ENCODE measurements at regions not wholly inside any gene's neighbourhood (a gene's known extent, or its start where the extent isn't known, plus 50 kb on each side); places are given as distances from the start of the nearest gene placed in this dataset.

DNA sequence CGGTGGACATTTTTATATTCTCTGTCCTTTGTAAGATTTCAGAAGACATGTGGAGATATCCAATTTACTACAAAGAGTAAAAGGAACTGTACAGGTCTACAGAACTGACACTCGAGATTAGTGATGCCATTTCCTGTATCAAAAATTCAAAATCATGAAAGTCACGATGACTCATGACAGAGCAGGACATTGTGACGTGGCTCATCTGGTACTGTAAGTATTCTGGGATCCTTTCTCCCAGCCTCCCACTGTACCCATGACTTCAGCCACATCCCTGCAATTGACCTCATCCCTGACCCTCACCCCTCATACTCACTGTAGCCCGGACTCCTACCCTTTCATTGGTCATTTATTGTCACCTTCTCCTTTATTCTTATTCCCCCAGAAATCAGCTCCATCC, 736.5 kb downstream of the EPHA4 start:
- no peak for DNase-seq

DNA sequence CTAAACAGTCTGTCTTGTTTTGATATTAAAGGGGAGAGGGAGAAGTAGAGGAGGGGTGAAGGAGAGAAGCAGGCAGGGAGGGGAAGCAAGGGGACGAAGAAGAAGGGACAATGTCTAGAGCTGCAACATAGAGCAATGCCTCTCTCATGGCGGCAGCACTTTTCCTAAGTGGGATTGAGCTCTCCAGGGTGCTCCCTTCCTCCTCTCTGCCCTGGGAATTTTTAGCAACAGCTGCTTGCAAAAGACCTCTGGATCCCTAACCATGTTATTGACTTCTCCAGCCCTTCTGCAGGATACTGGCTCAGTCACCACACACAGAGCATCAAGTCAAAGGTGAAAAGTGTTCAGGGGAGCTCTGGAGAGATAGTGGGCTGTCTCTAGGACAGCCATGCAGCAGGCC, 734.9 kb downstream of the EPHA4 start:
- no peak for DNase-seq

DNA sequence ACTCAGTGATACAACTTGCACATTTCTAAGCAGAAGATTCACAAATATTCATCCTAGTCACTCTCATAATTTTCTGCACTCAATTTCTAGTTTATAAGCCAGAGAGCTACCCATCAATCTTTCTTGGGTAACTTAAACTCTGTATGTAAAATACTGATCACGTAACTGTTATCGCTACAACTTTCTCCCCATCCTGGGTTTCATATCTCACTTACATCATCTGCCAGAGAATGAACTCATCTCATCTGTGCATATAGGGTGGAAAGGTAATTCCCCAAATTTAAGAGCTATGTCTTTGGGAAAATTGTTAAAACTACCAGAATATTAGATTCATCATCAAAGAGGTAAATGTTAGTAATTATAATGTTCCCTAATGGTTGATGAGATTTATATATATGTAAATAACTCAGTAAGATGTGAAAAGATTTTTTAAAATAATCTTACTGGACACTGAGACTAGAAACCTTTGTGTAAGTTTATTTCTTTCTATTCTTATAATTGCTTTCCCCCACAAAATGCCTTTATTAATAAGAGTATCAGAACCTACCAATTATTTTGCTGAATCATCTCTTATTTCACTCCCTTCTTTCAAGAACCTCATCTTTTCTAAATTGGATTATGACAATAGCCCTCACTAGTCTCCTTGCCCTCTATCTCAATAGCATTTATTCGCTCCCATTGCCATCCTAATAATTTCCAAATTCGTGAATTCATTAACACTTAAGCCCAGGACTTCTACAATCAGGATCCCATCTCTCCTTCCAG, 729.0 kb downstream of the EPHA4 start:
- DNase-seq: no peak

DNA sequence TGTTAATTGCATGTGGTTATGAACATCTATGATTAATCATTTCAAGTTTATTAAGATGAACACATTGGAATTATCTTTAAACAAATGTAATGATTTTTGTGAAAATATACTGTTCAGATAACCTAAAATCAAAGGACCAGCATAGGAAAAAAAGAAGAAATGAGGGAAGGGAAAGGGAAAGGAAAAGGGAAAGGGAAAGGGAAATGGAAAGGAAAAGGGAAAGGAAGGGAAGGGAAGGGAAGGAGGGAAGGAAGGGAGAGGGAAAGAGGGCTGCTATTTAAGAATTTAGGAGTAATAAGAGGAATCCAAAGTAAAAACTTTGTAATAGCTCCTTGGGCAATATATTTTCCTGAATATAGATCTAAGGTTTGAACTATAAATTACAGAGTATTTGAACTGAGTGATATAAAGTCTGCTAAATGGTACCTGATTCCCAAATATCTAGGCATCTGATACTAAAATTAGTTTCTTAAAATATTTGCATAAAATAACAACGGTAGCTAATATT, 726.3 kb downstream of the EPHA4 start:
- no peak for DNase-seq

DNA sequence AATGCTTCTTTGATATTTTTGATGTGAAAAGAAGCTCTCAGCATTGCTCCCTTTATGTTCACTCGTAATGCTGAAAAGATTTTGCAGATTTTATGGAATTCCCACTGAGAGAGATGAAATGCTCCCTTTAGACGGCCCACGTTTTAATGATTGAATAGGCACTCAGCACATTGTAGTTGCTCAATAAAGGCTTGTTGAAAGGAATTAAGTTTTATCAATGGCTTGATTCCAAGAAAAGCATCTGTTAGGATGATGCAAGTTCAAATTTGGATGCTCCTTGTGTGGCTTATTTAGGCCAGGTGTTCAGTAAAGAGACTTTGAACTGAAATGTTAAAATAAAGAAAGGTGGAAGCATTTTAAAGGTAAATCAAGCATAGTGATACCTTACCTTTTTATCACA, 725.1 kb downstream of the EPHA4 start:
- DNase-seq: no peak

DNA sequence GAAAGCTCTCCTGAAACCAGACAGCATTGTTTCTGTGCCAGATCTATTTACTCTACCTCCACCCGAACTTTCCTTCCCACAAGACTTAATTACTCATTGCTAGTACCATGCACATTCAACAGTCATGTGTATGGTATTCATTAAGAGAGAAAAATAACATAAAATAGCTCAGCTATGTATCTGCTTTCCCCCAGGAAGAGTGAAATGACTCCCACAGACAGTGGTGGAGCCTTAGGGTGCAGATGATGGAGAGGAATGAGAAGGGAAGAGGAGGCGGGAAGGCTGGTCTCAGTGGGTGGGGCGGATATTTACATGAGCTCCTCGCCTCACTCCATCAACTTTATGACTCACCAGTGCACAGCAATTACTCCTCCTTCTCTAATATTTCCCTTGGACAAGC, 724.5 kb downstream of the EPHA4 start:
- no peak for DNase-seq

DNA sequence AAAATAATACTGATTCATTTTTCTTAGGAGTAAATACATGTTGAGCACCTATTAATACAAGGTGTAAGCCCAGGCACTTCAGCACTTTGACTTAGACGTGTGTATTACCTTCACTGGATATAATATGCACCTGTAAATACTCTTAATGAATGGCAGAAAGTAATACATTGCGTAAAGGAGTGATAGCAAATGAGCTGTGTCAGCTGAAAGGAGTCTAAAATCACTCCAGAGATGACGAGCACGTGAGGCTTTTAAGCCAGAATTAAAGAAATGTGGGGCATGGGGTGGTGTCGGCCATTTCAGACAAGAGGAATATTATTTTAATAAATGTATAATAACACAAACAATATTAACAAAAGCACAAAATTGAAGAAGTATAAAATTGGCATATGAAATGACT, 722.7 kb downstream of the EPHA4 start:
- no peak for DNase-seq

DNA sequence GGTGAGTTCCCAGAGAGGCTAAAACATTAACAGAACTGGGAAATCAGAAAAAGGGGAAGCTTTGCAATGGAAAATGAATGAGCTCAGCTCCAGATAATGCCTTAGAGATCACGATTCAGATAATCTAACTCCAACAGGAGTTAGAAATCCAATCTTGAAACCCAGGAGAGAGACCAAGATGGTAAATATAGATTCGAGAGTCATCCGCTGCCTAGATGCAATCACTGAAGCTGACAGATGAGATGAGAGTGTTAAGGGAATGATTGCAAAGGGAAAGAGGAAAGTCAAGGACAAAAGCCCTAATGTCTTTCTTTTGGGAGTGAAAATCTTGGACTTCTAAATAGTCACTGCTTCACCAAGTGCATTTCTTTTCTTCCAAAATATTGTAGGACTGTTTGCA, 722.0 kb downstream of the EPHA4 start:
- DNase-seq: no peak

DNA sequence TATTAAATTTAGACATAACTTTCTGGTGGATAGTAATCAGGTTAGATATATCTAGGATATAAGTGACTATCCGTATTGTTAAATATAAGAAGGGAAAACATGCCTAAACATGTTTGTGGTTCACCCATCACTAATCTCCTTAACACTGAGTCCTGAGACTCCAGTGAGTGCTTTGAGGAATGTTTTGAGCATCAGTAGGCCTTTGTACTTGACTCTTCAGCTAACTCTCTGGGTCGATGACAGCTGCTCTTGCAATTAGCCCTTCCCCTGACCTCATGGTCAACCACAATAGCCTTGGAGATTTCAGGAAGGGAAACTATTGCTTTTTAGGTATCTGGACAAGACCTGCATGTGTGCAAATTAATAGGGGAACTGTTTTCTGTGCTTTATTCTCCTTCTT, 716.8 kb downstream of the EPHA4 start:
- no peak for DNase-seq

DNA sequence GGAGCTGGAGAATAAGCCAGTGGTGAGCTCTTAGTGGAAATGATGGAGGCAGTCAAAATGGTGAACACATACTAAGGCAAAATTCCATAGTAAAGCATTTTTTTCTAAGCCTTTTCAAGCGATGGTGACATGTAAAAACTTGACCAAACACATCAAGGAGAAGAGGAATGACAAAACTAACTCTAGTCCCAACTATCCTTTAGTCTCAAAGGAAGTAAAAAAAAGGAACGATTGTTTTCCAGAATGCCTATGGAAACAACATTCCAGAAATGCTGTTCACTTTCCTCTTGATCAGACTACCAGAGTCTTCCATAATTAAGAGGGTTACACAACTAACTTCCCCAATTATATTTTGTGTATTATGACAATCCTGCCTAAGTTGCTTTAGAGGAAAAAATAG, 715.6 kb downstream of the EPHA4 start:
- no peak for DNase-seq

DNA sequence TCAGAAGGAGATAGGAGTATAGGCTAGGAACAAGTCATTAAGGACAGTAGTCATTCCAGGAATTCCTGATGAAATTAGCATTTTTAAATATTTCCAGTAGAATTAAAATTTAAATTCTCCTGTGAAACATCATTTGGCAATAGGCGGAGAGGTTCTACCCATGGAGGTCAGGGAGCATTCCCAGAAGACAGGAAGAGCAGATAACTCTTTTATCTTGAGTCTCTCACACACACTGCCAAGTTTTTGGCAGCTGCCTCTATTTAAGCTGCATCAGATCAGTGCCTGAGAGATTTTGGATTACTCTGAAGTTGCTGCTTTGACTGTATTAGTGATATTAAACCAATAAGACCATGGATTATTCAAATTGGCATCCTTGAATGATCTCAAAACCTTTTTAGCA, 714.7 kb downstream of the EPHA4 start:
- DNase-seq: no peak

DNA sequence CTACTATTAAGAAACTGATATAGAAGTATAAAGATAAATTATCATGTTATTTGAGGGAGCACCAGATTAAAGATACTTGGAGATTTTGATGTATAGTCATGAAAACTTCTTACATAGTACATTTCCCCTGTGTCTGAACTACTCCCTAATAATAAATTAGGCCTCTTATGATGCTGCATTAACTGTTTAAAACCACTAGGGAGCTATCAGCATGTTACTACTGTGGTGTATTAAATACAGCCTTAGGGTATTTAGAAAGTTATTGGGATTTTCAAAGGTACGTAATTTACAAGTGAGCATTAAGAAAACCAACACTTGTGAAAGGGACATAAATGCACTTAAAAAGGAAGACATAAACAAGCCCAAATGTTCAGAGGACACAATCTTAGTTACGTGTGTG, 714.0 kb downstream of the EPHA4 start:
- no peak for DNase-seq

DNA sequence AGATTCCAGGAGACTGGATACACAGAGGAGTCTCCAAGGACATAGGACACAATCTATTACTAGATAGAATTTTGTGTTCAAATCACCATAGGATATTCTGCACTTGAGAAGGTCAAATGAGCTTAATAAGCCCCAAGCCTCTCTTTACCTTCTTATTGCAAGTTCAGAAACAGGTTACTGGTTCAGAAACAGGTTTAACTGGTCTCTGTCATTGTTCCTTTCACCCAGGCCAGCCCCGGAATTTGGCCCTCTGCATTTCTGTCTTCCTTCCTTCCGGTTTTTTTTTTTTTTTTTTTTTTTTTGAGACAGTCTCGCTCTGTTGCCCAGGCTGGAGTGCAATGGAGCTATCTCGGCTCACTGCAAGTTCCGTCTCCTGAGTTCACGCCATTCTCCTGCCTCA, 700.2 kb downstream of the EPHA4 start:
- DNase-seq: no peak

DNA sequence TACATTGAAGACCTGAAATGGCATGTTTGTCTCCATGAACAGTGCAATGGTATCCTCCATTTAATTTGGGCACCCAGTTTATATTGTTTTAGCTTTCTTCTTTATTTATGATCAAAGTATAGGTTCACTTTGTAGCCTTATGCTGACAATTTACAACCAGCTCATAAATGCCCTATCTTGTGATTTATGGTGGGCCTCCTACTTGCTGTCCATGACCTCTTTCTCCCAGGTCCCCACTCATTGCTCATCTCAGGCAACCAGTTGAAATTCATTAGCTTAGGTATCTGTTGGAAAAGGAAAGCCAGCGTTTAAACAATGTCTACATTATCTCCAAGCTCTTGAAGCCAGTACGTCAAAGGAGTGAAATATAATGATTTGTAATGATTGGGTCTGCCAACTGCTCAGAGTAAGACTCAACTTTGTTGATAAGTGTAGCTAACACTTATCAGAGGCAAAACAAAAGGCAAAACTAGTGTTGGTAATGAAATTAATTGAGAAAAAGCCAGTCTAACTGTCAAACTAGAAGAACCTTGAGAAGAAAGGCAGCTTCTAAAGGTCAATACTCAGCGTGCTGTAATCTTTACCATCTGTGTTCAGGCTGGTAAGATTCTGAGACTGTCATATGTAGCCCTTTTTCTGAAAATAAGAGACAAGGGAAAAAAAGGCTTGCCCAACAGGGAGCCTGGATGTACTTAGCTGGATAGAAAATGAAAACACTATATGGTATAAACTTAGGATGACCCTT, 695.9 kb downstream of the EPHA4 start:
- DNase-seq: no peak

DNA sequence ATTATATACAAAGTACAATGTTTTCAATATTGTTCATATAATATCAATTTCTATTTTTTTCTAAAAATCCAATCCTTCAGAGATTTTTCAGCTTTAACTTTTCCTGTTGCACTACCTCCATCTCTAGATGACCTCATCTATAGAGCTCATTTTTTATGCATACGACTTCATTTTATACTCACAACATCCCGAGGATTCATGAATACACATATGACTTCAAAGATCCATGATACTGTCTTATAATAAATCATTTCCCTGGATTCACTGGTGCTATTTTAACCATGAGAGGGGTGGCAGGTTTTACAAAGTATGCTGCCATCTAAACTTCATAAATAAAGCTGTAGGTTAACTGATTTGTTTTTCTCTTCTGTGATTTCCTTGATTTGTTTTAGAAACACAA, 694.6 kb downstream of the EPHA4 start:
- DNase-seq: no peak

DNA sequence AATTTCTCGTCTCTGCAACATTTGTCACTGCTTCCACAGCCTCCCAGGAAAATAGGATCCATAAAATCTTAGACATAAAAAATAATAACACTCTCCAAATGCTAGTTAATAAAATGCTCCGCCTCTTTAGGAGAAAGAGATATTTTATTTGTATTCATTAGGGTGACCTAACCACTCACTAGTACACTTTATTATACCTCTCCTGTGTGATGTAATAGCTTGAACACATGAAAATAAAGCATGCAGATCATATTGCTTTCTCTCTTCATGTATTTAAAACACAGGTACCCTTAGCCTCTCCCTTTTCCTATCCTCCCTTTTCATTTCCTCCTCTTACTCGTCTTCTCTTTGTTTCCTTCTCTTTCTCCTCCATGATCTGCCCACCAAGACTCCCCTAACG, 694.2 kb downstream of the EPHA4 start:
- DNase-seq: no peak

DNA sequence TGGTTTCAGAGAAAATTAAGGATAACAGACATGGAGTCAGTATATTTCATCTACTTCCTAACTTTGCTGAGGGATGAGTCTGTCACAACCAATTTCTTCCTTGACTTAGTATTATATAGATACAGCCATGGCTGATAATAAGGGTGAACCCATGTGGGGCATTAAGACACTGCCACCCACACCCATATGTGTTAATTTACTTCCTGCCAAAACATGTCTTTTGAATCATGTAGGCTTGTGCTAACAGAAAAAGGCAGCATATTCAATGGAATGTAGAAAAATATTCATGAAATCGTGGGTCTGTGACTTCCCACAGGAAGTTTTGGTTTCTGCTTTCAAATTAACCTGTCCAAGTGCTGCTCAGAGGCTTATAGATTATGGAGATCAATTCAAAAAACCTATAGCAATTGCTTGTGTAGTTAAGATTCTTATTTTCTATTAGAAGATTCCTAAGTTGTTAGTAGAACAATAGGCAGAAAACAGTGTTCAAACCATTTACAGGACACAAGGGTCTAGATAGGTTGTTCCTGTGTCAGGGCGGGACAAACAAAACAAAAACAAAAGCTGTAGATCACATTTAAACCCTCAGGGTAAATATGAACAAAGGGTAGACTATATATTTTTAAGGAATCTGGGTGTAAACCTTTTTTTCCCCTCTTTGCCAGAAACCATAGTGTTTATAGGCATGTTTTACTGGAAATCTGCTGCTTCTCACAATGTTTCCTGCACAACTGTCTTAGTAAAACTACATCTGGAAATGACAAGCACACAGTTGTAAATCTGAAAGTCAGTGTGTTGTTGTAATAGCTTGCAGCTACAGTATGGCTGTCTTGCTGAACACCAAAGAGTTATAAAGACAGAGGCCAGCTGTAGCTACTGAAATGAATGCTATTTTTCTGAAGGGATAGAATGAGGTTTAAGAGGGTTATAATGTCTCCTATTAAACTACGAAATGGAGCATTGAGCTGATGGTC, 691.2 kb downstream of the EPHA4 start:
- DNase-seq: no peak

DNA sequence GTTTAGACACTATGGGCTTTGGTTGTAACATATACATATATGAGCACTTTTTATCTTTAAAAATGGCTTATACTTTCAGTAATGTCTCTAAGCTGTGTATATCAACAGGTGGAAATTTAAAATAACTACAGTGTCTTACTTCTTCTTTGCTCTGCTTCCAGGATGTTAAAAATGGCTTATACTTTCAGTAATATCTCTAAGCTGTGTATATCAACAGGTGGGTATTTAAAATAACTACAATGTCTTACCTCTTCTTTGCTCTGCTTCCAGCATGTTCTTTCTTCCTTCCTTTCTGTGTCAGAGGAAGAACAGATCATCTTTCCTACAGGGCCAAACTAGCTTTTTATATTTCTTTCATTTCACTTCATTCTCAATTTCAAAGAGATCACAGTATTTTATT, 689.6 kb downstream of the EPHA4 start:
- DNase-seq: no peak

DNA sequence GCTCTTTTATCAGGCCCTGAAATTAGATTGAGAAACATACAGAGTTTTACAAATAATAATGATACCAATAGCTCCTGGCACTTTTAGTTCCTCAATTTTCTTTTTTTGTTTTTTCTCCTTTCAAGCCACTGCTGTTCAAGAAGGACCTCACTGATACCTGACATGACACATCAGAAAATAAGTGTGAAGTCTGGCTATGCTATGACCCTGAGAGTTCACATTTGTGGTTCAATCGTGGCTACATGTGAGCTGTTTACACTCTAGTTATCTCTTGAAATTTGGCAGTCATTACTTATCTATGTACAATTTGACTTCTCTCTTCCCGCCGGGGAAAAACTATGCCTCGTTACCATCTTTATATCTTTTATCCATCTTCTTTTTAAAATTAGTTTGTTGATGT, 686.5 kb downstream of the EPHA4 start:
- DNase-seq: no peak

DNA sequence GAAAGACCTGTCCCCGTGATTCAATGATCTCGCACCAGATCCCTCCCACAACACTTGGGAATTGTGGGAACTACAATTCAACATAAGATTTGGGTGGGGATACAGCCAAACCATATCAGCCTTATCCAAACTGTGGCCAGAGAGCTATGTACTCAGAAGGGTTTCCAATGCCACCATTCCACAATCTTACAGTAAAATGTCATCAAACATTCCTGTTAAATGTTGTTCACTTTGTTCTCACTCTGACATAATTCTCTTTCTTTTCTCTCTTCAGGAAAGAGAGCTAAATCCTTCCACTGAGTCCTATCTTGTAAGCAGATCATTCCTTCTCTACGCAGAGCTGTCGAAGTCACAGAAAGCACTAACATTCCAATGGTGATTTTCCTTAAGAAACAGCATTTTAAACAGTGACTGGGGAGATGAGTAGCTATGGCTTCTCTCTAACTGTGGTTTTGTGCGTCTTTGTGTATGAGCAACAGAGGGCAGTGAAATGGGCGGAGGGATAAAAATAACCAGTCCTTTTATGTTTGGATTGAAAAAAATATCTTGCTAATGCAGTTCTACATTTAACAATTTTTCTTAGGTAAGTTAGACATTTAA, 684.7 kb downstream of the EPHA4 start:
- DNase-seq: no peak

DNA sequence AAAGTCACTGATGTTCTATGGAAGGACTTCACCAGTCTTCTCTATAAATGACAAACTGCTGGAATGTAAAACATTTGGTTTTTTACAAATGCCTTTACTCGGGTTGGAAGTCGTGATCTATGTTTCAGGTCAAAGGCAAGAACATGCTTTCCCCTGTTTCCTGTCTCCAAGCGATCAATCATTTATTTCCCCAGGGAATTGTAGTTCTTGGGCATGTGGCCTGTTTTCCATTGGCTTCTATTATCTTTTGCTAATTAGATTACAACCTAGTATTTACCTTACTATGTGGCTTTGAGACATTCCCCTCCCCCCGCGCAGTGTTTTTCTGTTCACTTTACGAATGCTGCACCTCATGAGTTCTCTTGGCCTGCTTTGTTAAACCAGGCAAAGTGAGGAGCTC, 684.2 kb downstream of the EPHA4 start:
- no peak for DNase-seq

DNA sequence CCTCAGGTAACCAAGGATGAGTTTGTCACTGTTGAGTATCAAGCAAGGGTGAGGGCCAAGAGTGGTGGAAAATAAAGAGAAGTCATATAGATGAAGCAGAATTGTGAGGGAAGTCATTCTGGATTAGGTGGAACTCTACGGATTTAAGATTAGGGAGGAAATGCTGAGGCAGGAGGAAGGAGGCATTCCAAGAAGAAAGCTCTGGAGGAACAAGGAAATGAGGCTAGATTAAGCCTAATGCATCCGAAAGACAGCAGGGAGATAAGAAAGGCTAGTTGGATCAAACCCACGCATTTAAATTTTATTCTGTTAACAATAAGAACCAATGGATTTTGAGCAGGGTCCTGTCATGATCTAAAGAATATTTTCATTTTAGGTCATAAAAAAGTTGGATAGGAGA, 681.2 kb downstream of the EPHA4 start:
- no peak for DNase-seq

DNA sequence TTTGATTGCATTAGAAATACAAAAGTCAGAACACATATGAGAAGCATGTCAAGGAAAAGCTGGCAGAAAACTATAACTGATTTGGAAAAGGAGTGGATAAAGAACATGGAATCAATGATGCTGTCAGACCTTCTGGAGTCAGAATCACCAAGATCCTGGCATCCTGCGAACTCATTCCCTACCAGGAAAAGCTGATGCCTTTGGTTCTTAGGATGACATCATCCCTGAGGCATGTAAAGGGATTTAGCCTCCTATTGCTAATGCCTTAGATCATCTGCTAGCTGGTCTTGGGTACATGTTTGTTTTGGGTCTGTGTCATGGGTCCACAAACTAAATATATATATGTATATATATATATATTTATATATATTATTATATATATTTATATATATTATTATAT, 680.7 kb downstream of the EPHA4 start:
- no peak for DNase-seq
